Panc1 (cell line): ENCODE measurements at regions not wholly inside any gene's neighbourhood (a gene's known extent, or its start where the extent isn't known, plus 50 kb on each side); places are given as distances from the start of the nearest gene placed in this dataset.

Source experiments
- ATAC-seq: fragments of 200-7000 bp; cut with Tn5 transposase; 2 replicates; pipeline ENCODE4 v1.9.1; 2020; ENCODE audit warnings: mild to moderate bottlenecking, moderate library complexity
- BruUV-seq: library from RNA; stranded (reverse); fragments of 400-500 nt; replicated peaks from 2 replicates; lab custom pipeline; 2021; lab: Mats Ljungman, UMichigan
- CTCF ChIA-PET: fragments of 300-600 bp; sonication (Branson Sonifier 250); formaldehyde crosslinking; loops from one replicate; lab custom pipeline; 2022; ENCODE audit warnings: antibody characterized with exemption; lab: Charles Lee
- POLR2A ChIA-PET: fragments of 300-600 bp; sonication (Branson Sonifier 250); formaldehyde crosslinking; loops from one replicate; lab custom pipeline; 2022; ENCODE audit warnings: antibody characterized with exemption; lab: Charles Lee
- DNase-seq: peaks from one replicate; pipeline ENCODE4 v3.0.0-alpha.2; 2010; ENCODE audit warnings: low read depth, low spot score
- H3K27ac ChIP-seq: 2 replicates; pipeline ENCODE4 v1.5.1; 2011; ENCODE audit warnings: mild to moderate bottlenecking, low read length, inconsistent platforms
- H3K27me3 ChIP-seq: fragments of 200-500 bp; sonication (Bioruptor generic); 2 replicates; pipeline ENCODE4 v1.6.0; 2014; ENCODE audit warnings: low read length, inconsistent platforms; ENCODE audit not compliant: control insufficient read depth, insufficient read depth
- H3K36me3 ChIP-seq: fragments of 200-500 bp; sonication (Bioruptor generic); 2 replicates; pipeline ENCODE4 v1.5.1; 2014; ENCODE audit warnings: inconsistent platforms, mild to moderate bottlenecking, low read length, moderate library complexity; ENCODE audit not compliant: control insufficient read depth, insufficient read depth
- H3K4me1 ChIP-seq: 2 replicates; pipeline ENCODE4 v1.5.1; 2011; ENCODE audit warnings: inconsistent platforms, mild to moderate bottlenecking, low read length, moderate library complexity; ENCODE audit not compliant: control insufficient read depth, insufficient read depth
- H3K4me3 ChIP-seq, 2 experiments: 2 replicates each; pipeline ENCODE4 v1.5.1; 2011 to 2012; ENCODE audit warnings: low read depth in 2 of 2, low read length in 2 of 2, mild to moderate bottlenecking in 2 of 2, inconsistent platforms in 1 of 2, moderate library complexity in 1 of 2
- H3K9me3 ChIP-seq: fragments of 200-500 bp; sonication (Bioruptor generic); 2 replicates; pipeline ENCODE4 v1.5.1; 2014; ENCODE audit warnings: low read depth, mild to moderate bottlenecking, inconsistent platforms, low read length, moderate library complexity; ENCODE audit not compliant: control insufficient read depth, insufficient read depth
- POLR2AphosphoS5 ChIP-seq: IDR thresholded peaks from 2 replicates; pipeline ENCODE4 v1.6.1; 2012; ENCODE audit warnings: mild to moderate bottlenecking, low read depth, low read length, moderate library complexity
- SIN3A ChIP-seq: IDR thresholded peaks from 2 replicates; pipeline ENCODE4 v1.6.1; 2012; ENCODE audit warnings: low read depth, mild to moderate bottlenecking, low read length, moderate library complexity, borderline replicate concordance; ENCODE audit not compliant: insufficient read depth
- TCF7L2 ChIP-seq: IDR thresholded peaks from 2 replicates; pipeline ENCODE4 v1.6.1; 2011; ENCODE audit warnings: mild to moderate bottlenecking, low read depth, low read length, inconsistent platforms
- in situ Hi-C: cut with HindIII; loops from 2 replicates; pipeline ENCODE4 v1.10.0; 2016; ENCODE audit warnings: low sequenced_read_pairs, low pct_unique_long_range_greater_than_20kb
- intact Hi-C: fragments of 100-400 bp; cut with micrococcal nuclease; formaldehyde crosslinking; loops from one replicate; pipeline ENCODE4 v1.10.0; 2022; ENCODE audit not compliant: unreplicated experiment
- TF ChIP-seq, protein P1 (sequence below), 2 experiments: IDR thresholded peaks; 2 replicates each; pipeline ENCODE4 v1.6.1; 2011 to 2012; ENCODE audit warnings: low read depth in 2 of 2, control low read depth in 1 of 2, low read length in 1 of 2, mild to moderate bottlenecking in 1 of 2, moderate library complexity in 1 of 2; ENCODE audit not compliant: insufficient read depth in 1 of 2
- TF ChIP-seq, protein P2 (sequence below): fragments of 450-650 bp; IDR thresholded peaks from 2 replicates; pipeline ENCODE4 v1.5.1; 2017; ENCODE audit warnings: mild to moderate bottlenecking

DNA sequence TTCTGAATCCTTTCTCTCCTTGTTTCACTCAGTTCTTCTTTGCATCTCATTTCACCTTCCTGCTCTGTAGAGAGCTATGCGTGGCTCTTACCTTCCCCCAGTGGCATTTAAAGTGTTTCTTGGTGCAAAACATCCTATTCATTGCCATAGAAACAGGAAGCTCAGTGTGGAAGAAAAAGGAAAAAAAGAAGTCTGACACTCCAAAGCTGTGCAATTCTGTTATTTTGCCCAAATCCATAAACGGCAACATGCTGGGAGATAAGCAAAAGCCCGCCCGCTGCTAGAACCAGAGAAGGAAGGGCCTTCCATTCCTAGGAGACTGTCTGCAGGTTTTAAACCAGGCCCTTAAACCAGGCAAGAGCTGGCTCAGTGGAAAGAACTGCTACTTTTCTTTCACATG lies 247.1 kb downstream of the HIVEP2 start:
- no peak for DNase-seq
- POLR2A ChIA-PET: no interaction called here
- no TSS peak for BruUV-seq
- H3K27ac ChIP-seq: no peak overlapping the region
- no peaks in the 10 kb centered on the region for H3K4me1 ChIP-seq
- no peak overlapping the region for H3K4me3 ChIP-seq
- H3K27me3 ChIP-seq: no peaks in the 10 kb centered on the region
- no peaks in the 10 kb centered on the region for H3K36me3 ChIP-seq
- ATAC-seq: no peak
- in situ Hi-C loops (no loop called here), intact Hi-C loops (loop anchor here (10.0 kb wide), 1 partner anchor 223 kb away; no protein-coding TSS in a partner anchor)
- no peaks in the 10 kb centered on the region for H3K9me3 ChIP-seq
- CTCF ChIA-PET: no interaction called here
- TF ChIP-seq, protein P1, sequence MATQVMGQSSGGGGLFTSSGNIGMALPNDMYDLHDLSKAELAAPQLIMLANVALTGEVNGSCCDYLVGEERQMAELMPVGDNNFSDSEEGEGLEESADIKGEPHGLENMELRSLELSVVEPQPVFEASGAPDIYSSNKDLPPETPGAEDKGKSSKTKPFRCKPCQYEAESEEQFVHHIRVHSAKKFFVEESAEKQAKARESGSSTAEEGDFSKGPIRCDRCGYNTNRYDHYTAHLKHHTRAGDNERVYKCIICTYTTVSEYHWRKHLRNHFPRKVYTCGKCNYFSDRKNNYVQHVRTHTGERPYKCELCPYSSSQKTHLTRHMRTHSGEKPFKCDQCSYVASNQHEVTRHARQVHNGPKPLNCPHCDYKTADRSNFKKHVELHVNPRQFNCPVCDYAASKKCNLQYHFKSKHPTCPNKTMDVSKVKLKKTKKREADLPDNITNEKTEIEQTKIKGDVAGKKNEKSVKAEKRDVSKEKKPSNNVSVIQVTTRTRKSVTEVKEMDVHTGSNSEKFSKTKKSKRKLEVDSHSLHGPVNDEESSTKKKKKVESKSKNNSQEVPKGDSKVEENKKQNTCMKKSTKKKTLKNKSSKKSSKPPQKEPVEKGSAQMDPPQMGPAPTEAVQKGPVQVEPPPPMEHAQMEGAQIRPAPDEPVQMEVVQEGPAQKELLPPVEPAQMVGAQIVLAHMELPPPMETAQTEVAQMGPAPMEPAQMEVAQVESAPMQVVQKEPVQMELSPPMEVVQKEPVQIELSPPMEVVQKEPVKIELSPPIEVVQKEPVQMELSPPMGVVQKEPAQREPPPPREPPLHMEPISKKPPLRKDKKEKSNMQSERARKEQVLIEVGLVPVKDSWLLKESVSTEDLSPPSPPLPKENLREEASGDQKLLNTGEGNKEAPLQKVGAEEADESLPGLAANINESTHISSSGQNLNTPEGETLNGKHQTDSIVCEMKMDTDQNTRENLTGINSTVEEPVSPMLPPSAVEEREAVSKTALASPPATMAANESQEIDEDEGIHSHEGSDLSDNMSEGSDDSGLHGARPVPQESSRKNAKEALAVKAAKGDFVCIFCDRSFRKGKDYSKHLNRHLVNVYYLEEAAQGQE (IDR thresholded peaks at IDR 0.05; ENCODE audit: insufficient read depth in 1 of 2, low read depth in 2 of 2, low read length in 1 of 2): no peak
- TF ChIP-seq POLR2AphosphoS5: no peak
- TF ChIP-seq SIN3A: no peak
- TF ChIP-seq TCF7L2: no peak
- TF ChIP-seq, protein P2, sequence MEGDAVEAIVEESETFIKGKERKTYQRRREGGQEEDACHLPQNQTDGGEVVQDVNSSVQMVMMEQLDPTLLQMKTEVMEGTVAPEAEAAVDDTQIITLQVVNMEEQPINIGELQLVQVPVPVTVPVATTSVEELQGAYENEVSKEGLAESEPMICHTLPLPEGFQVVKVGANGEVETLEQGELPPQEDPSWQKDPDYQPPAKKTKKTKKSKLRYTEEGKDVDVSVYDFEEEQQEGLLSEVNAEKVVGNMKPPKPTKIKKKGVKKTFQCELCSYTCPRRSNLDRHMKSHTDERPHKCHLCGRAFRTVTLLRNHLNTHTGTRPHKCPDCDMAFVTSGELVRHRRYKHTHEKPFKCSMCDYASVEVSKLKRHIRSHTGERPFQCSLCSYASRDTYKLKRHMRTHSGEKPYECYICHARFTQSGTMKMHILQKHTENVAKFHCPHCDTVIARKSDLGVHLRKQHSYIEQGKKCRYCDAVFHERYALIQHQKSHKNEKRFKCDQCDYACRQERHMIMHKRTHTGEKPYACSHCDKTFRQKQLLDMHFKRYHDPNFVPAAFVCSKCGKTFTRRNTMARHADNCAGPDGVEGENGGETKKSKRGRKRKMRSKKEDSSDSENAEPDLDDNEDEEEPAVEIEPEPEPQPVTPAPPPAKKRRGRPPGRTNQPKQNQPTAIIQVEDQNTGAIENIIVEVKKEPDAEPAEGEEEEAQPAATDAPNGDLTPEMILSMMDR: no peak

DNA sequence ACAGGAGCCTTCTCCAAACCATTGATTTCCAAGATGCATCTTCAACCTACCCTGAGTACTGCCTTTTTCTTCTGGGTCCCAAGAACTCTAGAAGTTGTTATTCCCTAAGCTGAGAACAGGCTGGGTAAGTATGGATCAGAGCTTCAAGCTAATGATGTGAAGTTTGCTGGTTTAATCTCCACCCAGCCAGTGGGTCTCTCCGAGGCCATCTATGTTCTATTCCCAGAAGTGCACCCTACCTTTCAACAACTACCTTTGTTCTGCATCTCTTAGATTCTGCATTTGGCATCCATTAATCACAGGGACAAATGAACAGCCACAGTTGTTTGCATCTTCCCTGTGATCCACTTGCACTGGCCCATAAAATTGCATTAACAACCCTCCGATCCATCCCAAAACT lies 246.2 kb downstream of the HIVEP2 start:
- no peak overlapping the region for H3K27ac ChIP-seq
- no TSS peak for BruUV-seq
- no peaks in the 10 kb centered on the region for H3K27me3 ChIP-seq
- POLR2A ChIA-PET: no interaction called here
- TF ChIP-seq, protein P2: peak; percentile 29
- no peak for TF ChIP-seq TCF7L2
- no peak for TF ChIP-seq POLR2AphosphoS5
- TF ChIP-seq SIN3A: no peak
- TF ChIP-seq, protein P1 (IDR thresholded peaks at IDR 0.05; ENCODE audit: insufficient read depth in 1 of 2, low read depth in 2 of 2, low read length in 1 of 2): no peak
- no peak overlapping the region for H3K4me3 ChIP-seq
- H3K9me3 ChIP-seq: no peaks in the 10 kb centered on the region
- no peaks in the 10 kb centered on the region for H3K4me1 ChIP-seq
- intact Hi-C loops: loop anchor here (10.0 kb wide), 1 partner anchor 224 kb away; no protein-coding TSS in a partner anchor
- ATAC-seq (no peak), DNase-seq (no peak)
- in situ Hi-C loops: no loop called here
- CTCF ChIA-PET: no interaction called here
- no peaks in the 10 kb centered on the region for H3K36me3 ChIP-seq
